GM20000 (cell line): ENCODE measurements at regions not wholly inside any gene's neighbourhood (a gene's known extent, or its start where the extent isn't known, plus 50 kb on each side); places are given as distances from the start of the nearest gene placed in this dataset.

Experiments used
- DNase-seq: peaks from one replicate; pipeline ENCODE4 v3.0.0; 2012; ENCODE audit warnings: low spot score
- CTCF ChIP-seq: IDR thresholded peaks from 2 replicates; pipeline ENCODE4 v1.5.1; 2012; ENCODE audit warnings: mild to moderate bottlenecking, control low read depth; ENCODE audit errors: extremely low read depth, missing control alignments

- DNase-seq: no peak
- no peak for TF ChIP-seq CTCF
These were observed 276.9 kb downstream of the UQCRFS1 start for GRCh38 chr19:28936001-28936400.

GRCh38 chr19:28934631-28935030 is 278.3 kb downstream of the UQCRFS1 start:
- no peak for TF ChIP-seq CTCF
- DNase-seq: no peak

- DNase-seq: no peak
- no peak for TF ChIP-seq CTCF
These were observed 279.9 kb downstream of the UQCRFS1 start for GRCh38 chr19:28933039-28933438.

- no peak for TF ChIP-seq CTCF
- DNase-seq: no peak
These were observed 280.5 kb downstream of the UQCRFS1 start for GRCh38 chr19:28932446-28932845.

- no peak for DNase-seq
- no peak for TF ChIP-seq CTCF
These were observed 283.9 kb downstream of the UQCRFS1 start for GRCh38 chr19:28929006-28929405.

GRCh38 chr19:28927456-28927855 is 285.5 kb downstream of the UQCRFS1 start:
- TF ChIP-seq CTCF: no peak
- DNase-seq: no peak

- no peak for DNase-seq
- no peak for TF ChIP-seq CTCF
These were observed 292.5 kb downstream of the UQCRFS1 start for GRCh38 chr19:28920269-28921066.
